ENCODE measurements at regions not wholly inside any gene's neighbourhood (a gene's known extent, or its start where the extent isn't known, plus 50 kb on each side); places are given as distances from the start of the nearest gene placed in this dataset.

DNA sequence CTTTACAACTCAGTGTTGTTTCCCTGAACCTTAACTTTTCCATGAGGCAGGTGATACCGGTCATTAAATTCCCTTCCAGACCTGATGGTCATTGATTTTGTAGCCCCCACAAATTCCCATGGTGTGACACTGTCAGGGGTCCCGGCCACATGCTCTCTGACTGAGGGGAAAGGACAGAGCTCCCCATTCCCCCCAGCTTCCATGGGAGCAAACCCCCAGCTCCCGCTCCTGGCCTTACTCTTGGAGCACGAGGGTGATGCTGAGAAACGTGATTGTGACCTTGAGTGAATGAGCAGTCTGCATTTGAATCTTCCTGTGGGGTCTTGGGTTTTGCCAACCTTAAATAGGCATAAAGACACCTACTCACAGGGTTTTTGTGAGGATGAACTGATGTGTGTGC, 366.8 kb downstream of the RPS6KC1 start:
- TF ChIP-seq, protein P1, sequence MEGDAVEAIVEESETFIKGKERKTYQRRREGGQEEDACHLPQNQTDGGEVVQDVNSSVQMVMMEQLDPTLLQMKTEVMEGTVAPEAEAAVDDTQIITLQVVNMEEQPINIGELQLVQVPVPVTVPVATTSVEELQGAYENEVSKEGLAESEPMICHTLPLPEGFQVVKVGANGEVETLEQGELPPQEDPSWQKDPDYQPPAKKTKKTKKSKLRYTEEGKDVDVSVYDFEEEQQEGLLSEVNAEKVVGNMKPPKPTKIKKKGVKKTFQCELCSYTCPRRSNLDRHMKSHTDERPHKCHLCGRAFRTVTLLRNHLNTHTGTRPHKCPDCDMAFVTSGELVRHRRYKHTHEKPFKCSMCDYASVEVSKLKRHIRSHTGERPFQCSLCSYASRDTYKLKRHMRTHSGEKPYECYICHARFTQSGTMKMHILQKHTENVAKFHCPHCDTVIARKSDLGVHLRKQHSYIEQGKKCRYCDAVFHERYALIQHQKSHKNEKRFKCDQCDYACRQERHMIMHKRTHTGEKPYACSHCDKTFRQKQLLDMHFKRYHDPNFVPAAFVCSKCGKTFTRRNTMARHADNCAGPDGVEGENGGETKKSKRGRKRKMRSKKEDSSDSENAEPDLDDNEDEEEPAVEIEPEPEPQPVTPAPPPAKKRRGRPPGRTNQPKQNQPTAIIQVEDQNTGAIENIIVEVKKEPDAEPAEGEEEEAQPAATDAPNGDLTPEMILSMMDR (IDR thresholded peaks at IDR 0.05; ENCODE audit: low read depth, low read length) = no peak
- TF ChIP-seq EZH2phosphoT487 (IDR thresholded peaks at IDR 0.05; ENCODE audit: low read depth) = no peak
